GM12878 (cell line): ENCODE measurements at regions not wholly inside any gene's neighbourhood (a gene's known extent, or its start where the extent isn't known, plus 50 kb on each side); places are given as distances from the start of the nearest gene placed in this dataset.

Source experiments
- ATAC-seq: fragments of 200-7000 bp; cut with Tn5 transposase; 3 replicates; pipeline ENCODE4 v1.9.1; 2020; ENCODE audit warnings: mild to moderate bottlenecking, moderate library complexity
- BruUV-seq: library from RNA; stranded (reverse); fragments of 400-500 nt; replicated peaks from 2 replicates; lab custom pipeline; 2021; lab: Mats Ljungman, UMichigan
- CTCF ChIA-PET: fragments of 300-600 bp; sonication (Branson Sonifier 250); formaldehyde crosslinking; extraction: SDS; loops from one replicate; lab custom pipeline; 2021; ENCODE audit warnings: inconsistent platforms; lab: Yijun Ruan, JAX
- POLR2A ChIA-PET: fragments of 350-600 bp; formaldehyde crosslinking; extraction: SDS; loops from one replicate; lab custom pipeline; 2021; ENCODE audit warnings: inconsistent platforms; lab: Charles Lee
- RAD21 ChIA-PET: fragments of 300-600 bp; sonication (Branson Sonifier 250); formaldehyde crosslinking; loops from one replicate; lab custom pipeline; 2023; ENCODE audit warnings: antibody characterized with exemption; ENCODE audit not compliant: unreplicated experiment; lab: Charles Lee
- SMC1A ChIA-PET: fragments of 300-600 bp; sonication (Branson Sonifier 250); formaldehyde crosslinking; loops from one replicate; lab custom pipeline; 2023; ENCODE audit not compliant: unreplicated experiment, uncharacterized antibody; lab: Charles Lee
- DNase-seq: peaks from one replicate; pipeline ENCODE4 v3.0.0-alpha.2; 2011; ENCODE audit warnings: low read depth, low spot score
- FAIRE-seq: peaks from 3 replicates; lab custom pipeline; 2011; peaks lifted over from hg19 to GRCh38; lab: Jason Lieb, UNC
- H2AFZ ChIP-seq: 2 replicates; pipeline ENCODE4 v1.6.0; 2011; ENCODE audit warnings: low read depth, low read length, control low read depth; ENCODE audit not compliant: control insufficient read depth
- H3K27ac ChIP-seq: 2 replicates; pipeline ENCODE4 v1.5.1; 2011; ENCODE audit warnings: control low read depth; ENCODE audit not compliant: control insufficient read depth, insufficient read depth
- H3K27me3 ChIP-seq, 2 experiments: replicated peaks in 1 of 2; 2 replicates each; pipeline versions ENCODE4 v1.6.0 to v1.6.1; 2011; ENCODE audit warnings: low read length in 1 of 2; ENCODE audit not compliant: control insufficient read depth in 2 of 2, insufficient read depth in 2 of 2
- H3K36me3 ChIP-seq, 2 experiments: 2 replicates each; pipeline ENCODE4 v1.5.1; 2011; ENCODE audit warnings: low read length in 1 of 2; ENCODE audit not compliant: control insufficient read depth in 2 of 2, insufficient read depth in 2 of 2
- H3K4me1 ChIP-seq: 2 replicates; pipeline ENCODE4 v1.6.1; 2011; ENCODE audit warnings: mild to moderate bottlenecking, low read length, moderate library complexity, mixed read lengths; ENCODE audit not compliant: control insufficient read depth, insufficient read depth
- H3K4me2 ChIP-seq: 2 replicates; pipeline ENCODE4 v1.6.0; 2011; ENCODE audit warnings: control low read depth; ENCODE audit not compliant: control insufficient read depth, insufficient read depth
- H3K4me3 ChIP-seq: fragments of 200-600 bp; sonication (generic); 2 replicates; pipeline ENCODE4 v1.5.1; 2016
- H3K79me2 ChIP-seq: 2 replicates; pipeline ENCODE4 v1.6.0; 2011; ENCODE audit warnings: low read length; ENCODE audit not compliant: control insufficient read depth, insufficient read depth
- H3K9ac ChIP-seq: 2 replicates; pipeline ENCODE4 v1.8.0; 2011; ENCODE audit warnings: low read length, control low read depth, mixed read lengths; ENCODE audit not compliant: control insufficient read depth, insufficient read depth
- H3K9me3 ChIP-seq: replicated peaks from 3 replicates; pipeline ENCODE4 v1.5.1; 2011; ENCODE audit warnings: mild to moderate bottlenecking, low read length; ENCODE audit not compliant: control insufficient read depth, insufficient read depth
- H4K20me1 ChIP-seq: 2 replicates; pipeline ENCODE4 v1.6.0; 2011; ENCODE audit not compliant: control insufficient read depth, insufficient read depth
- IKZF1 ChIP-seq: fragments of 450-650 bp; conservative IDR thresholded peaks from 2 replicates; pipeline ENCODE4 v1.6.1; 2017; ENCODE audit warnings: antibody characterized with exemption, mild to moderate bottlenecking
- POLR2AphosphoS5 ChIP-seq: IDR thresholded peaks from 2 replicates; pipeline ENCODE4 v1.6.1; 2011; ENCODE audit warnings: mild to moderate bottlenecking, low read length, inconsistent platforms
- SPI1 ChIP-seq: IDR thresholded peaks from 2 replicates; pipeline ENCODE4 v1.6.1; 2011; ENCODE audit warnings: low read depth, mild to moderate bottlenecking, low read length, moderate library complexity, borderline replicate concordance; ENCODE audit not compliant: insufficient read depth
- SUZ12 ChIP-seq: fragments of 200-600 bp; sonication (generic); IDR thresholded peaks from one replicate; pipeline ENCODE4 v1.6.1; 2018; ENCODE audit warnings: antibody characterized with exemption, mild to moderate bottlenecking; ENCODE audit not compliant: unreplicated experiment
- ZNF24 ChIP-seq: fragments of 450-650 bp; IDR thresholded peaks from 2 replicates; pipeline ENCODE4 v1.6.1; 2017; ENCODE audit warnings: antibody characterized with exemption, mild to moderate bottlenecking
- ZNF622 ChIP-seq: fragments of 450-650 bp; IDR thresholded peaks from 2 replicates; pipeline ENCODE4 v1.6.1; 2017; ENCODE audit warnings: mild to moderate bottlenecking, inconsistent platforms
- WGBS: methylation state at CpG from one replicate; pipeline ENCODE4 v1.1.6; 2016; ENCODE audit warnings: low lambda C conversion rate; ENCODE audit not compliant: insufficient replicate concordance, insufficient coverage; ENCODE audit errors: missing lambda C conversion rate; 5-methylcytosine and 5-hydroxymethylcytosine counted together
- in situ Hi-C: fragments of 300-500 bp; cut with MboI; formaldehyde crosslinking; loops from 9 replicates; pipeline ENCODE4 v1.14.3; 2018; ENCODE audit warnings: mixed read lengths
- intact Hi-C: fragments of 100-400 bp; cut with micrococcal nuclease; formaldehyde crosslinking; loops from one replicate; pipeline ENCODE4 v1.14.2; 2022; ENCODE audit not compliant: unreplicated experiment
- TF ChIP-seq, protein P1 (sequence below): fragments of 150-350 bp; IDR thresholded peaks from 2 replicates; pipeline ENCODE4 v1.6.1; 2014; ENCODE audit warnings: mild to moderate bottlenecking, low read depth, low read length

DNA sequence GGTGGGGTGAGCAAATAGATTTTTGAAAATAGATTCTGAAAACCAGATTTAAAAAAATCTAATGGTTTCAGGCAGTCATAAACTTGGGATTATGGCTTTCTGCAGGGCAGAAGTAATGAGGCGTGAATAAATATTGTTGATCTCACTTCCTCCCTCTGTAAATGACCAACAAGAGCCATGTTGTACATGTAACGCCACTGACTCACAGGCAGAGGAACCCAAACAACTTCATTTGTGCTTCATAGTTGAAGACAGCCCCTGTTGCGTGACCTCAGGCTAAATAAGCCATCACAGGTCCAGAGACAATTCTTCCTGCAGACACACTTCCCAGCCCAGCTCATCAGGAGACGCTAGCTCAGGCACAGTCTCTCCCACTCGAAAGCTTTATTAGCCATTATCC is 59.1 kb upstream of the F13A1 start:
- H3K9me3 ChIP-seq: no peaks in the 10 kb centered on the region; the same call in 2 of the 3 replicates
- ChIA-PET SMC1A (interaction anchor here (0.9 to 1.4 kb wide), 4 partner anchors 11 to 47 kb away, joined by 3 to 5 read pairs (median 4); no protein-coding TSS in a partner anchor), CTCF (interaction anchor here (1.0 to 1.2 kb wide), 4 partner anchors 11 to 115 kb away, joined by 3 to 4 read pairs (median 3); no protein-coding TSS in a partner anchor)
- no peak overlapping the region for H3K27ac ChIP-seq
- BruUV-seq: no TSS peak
- no peak overlapping the region for H3K4me3 ChIP-seq
- H3K4me2 ChIP-seq: no peak overlapping the region
- no peak overlapping the region for H2AFZ ChIP-seq
- H3K79me2 ChIP-seq: no peaks in the 10 kb centered on the region
- no peak overlapping the region for H3K9ac ChIP-seq
- WGBS: 91% methylated on average over 5 of the region's 5 CpGs
- TF ChIP-seq POLR2AphosphoS5 (no peak), ZNF622 (no peak), ZNF24 (peak; percentile 81), IKZF1 (0 out of 2 replicates have a peak, but pooled peaks have one; percentile 15), SPI1 (peak; percentile 78; the same call in 1 of the 2 replicates), SUZ12 (no peak)
- TF ChIP-seq, protein P1, sequence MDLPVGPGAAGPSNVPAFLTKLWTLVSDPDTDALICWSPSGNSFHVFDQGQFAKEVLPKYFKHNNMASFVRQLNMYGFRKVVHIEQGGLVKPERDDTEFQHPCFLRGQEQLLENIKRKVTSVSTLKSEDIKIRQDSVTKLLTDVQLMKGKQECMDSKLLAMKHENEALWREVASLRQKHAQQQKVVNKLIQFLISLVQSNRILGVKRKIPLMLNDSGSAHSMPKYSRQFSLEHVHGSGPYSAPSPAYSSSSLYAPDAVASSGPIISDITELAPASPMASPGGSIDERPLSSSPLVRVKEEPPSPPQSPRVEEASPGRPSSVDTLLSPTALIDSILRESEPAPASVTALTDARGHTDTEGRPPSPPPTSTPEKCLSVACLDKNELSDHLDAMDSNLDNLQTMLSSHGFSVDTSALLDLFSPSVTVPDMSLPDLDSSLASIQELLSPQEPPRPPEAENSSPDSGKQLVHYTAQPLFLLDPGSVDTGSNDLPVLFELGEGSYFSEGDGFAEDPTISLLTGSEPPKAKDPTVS: no peak
- TF ChIP-seq, all 136 proteins: peak for 3
- no peaks in the 10 kb centered on the region for H3K27me3 ChIP-seq
- DNase-seq (peak; percentile 24), FAIRE-seq (no peak), ATAC-seq (peak; percentile 96)
- no peaks in the 10 kb centered on the region for H3K36me3 ChIP-seq
- in situ Hi-C loops: no loop called here
- ChIA-PET RAD21 (interaction anchor here (1.6 kb wide), 2 partner anchors 47 to 49 kb away, joined by 4 read pairs; no protein-coding TSS in a partner anchor), POLR2A (interaction anchor here (0.8 to 1.0 kb wide), 2 partner anchors 10 to 12 kb away, joined by 3 read pairs; no protein-coding TSS in a partner anchor)
- H4K20me1 ChIP-seq: no peaks in the 10 kb centered on the region
- intact Hi-C loops: no loop called here
- H3K4me1 ChIP-seq: peaks cover 5% of the 10 kb centered on the region
